Activated naive CD4-positive, alpha-beta T cell treated with anti-CD3 and anti-CD28 coated beads for 36 hours (primary cell): ENCODE measurements at regions not wholly inside any gene's neighbourhood (a gene's known extent, or its start where the extent isn't known, plus 50 kb on each side); places are given as distances from the start of the nearest gene placed in this dataset.

Experiments used
- CTCF ChIA-PET: fragments of 350-600 bp; sonication (Branson Sonifier 250); formaldehyde crosslinking; loops from one replicate; lab custom pipeline; 2021; ENCODE audit warnings: antibody characterized with exemption; lab: Charles Lee
- DNase-seq: peaks from one replicate; pipeline ENCODE4 v3.0.0-alpha.2; 2020
- H3K27ac Mint-ChIP-seq: one replicate; pipeline ENCODE4 v1.8.0; 2021; ENCODE audit warnings: mild to moderate bottlenecking, mixed read lengths
- H3K27me3 Mint-ChIP-seq: one replicate; pipeline ENCODE4 v1.8.0; 2021; ENCODE audit warnings: low read depth, mixed read lengths
- H3K36me3 Mint-ChIP-seq: one replicate; pipeline ENCODE4 v1.8.0; 2021; ENCODE audit warnings: low read depth, mixed read lengths
- H3K4me1 Mint-ChIP-seq: one replicate; pipeline ENCODE4 v1.8.0; 2021; ENCODE audit warnings: low read depth, mixed read lengths
- H3K4me3 Mint-ChIP-seq: one replicate; pipeline ENCODE4 v1.8.0; 2021; ENCODE audit warnings: mild to moderate bottlenecking, moderate library complexity, mixed read lengths
- H3K9me3 Mint-ChIP-seq: one replicate; pipeline ENCODE4 v1.8.0; 2021; ENCODE audit warnings: mixed read lengths
- intact Hi-C: fragments of 100-400 bp; cut with micrococcal nuclease; formaldehyde crosslinking; loops from one replicate; pipeline ENCODE4 v1.15.1; 2023

- no peaks in the 10 kb centered on the region for H3K9me3 Mint-ChIP-seq
- no peak for DNase-seq
- H3K4me3 Mint-ChIP-seq = no peak overlapping the region
- H3K27ac Mint-ChIP-seq = no peak overlapping the region
- H3K36me3 Mint-ChIP-seq = no peaks in the 10 kb centered on the region
- no peaks in the 10 kb centered on the region for H3K4me1 Mint-ChIP-seq
- no peaks in the 10 kb centered on the region for H3K27me3 Mint-ChIP-seq
- CTCF ChIA-PET = no interaction called here
- intact Hi-C loops = no loop called here
Observed at GRCh38 chr18:1954583-1955312, 616.6 kb downstream of the METTL4 start.

GRCh38 chr18:1958798-1959197 is 612.5 kb downstream of the METTL4 start:
- Mint-ChIP-seq H3K27ac (no peak overlapping the region), H3K4me1 (no peaks in the 10 kb centered on the region), H3K27me3 (peaks cover 2% of the 10 kb centered on the region), H3K4me3 (no peak overlapping the region), H3K36me3 (no peaks in the 10 kb centered on the region), H3K9me3 (no peaks in the 10 kb centered on the region)
- intact Hi-C loops = no loop called here
- CTCF ChIA-PET = interaction anchor here (0.7 kb wide), 1 partner anchor 612 kb away, joined by 3 read pairs; the partner anchor contains the start of genes METTL4 and NDC80
- no peak for DNase-seq

- Mint-ChIP-seq H3K4me3 (no peak overlapping the region), H3K4me1 (no peaks in the 10 kb centered on the region), H3K27ac (no peak overlapping the region), H3K9me3 (no peaks in the 10 kb centered on the region), H3K27me3 (peaks cover 2% of the 10 kb centered on the region), H3K36me3 (no peaks in the 10 kb centered on the region)
- intact Hi-C loops = no loop called here
- no peak for DNase-seq
- CTCF ChIA-PET = no interaction called here
Observed at GRCh38 chr18:1965016-1965415, 606.3 kb downstream of the METTL4 start.

- Mint-ChIP-seq H3K9me3 (no peaks in the 10 kb centered on the region), H3K27ac (no peak overlapping the region), H3K4me3 (no peak overlapping the region), H3K36me3 (no peaks in the 10 kb centered on the region), H3K4me1 (no peaks in the 10 kb centered on the region), H3K27me3 (no peaks in the 10 kb centered on the region)
- CTCF ChIA-PET = no interaction called here
- intact Hi-C loops = no loop called here
- no peak for DNase-seq
Observed at GRCh38 chr18:1965541-1965940, 605.8 kb downstream of the METTL4 start.

- Mint-ChIP-seq H3K4me1 (no peaks in the 10 kb centered on the region), H3K27ac (no peak overlapping the region), H3K36me3 (no peaks in the 10 kb centered on the region), H3K9me3 (no peaks in the 10 kb centered on the region), H3K27me3 (no peaks in the 10 kb centered on the region), H3K4me3 (no peak overlapping the region)
- intact Hi-C loops = no loop called here
- CTCF ChIA-PET = no interaction called here
- DNase-seq = no peak
Observed at GRCh38 chr18:1968801-1969498, 602.4 kb downstream of the METTL4 start.

GRCh38 chr18:1976484-1976883 is 594.8 kb downstream of the METTL4 start:
- H3K36me3 Mint-ChIP-seq = no peaks in the 10 kb centered on the region
- no peak overlapping the region for H3K4me3 Mint-ChIP-seq
- intact Hi-C loops = no loop called here
- peaks cover 2% of the 10 kb centered on the region for H3K9me3 Mint-ChIP-seq
- H3K4me1 Mint-ChIP-seq = no peaks in the 10 kb centered on the region
- no peaks in the 10 kb centered on the region for H3K27me3 Mint-ChIP-seq
- no peak for DNase-seq
- CTCF ChIA-PET = no interaction called here
- H3K27ac Mint-ChIP-seq = no peak overlapping the region

GRCh38 chr18:1982056-1982455 is 589.2 kb downstream of the METTL4 start:
- Mint-ChIP-seq H3K27ac (no peak overlapping the region), H3K36me3 (no peaks in the 10 kb centered on the region), H3K4me1 (no peaks in the 10 kb centered on the region), H3K4me3 (no peak overlapping the region), H3K9me3 (peaks cover 2% of the 10 kb centered on the region), H3K27me3 (peaks cover 8% of the 10 kb centered on the region)
- DNase-seq = no peak
- CTCF ChIA-PET = no interaction called here
- intact Hi-C loops = no loop called here

- H3K27me3 Mint-ChIP-seq = peaks cover 8% of the 10 kb centered on the region
- H3K4me1 Mint-ChIP-seq = no peaks in the 10 kb centered on the region
- intact Hi-C loops = no loop called here
- no peak overlapping the region for H3K27ac Mint-ChIP-seq
- H3K4me3 Mint-ChIP-seq = no peak overlapping the region
- no peaks in the 10 kb centered on the region for H3K36me3 Mint-ChIP-seq
- DNase-seq = no peak
- peaks cover 2% of the 10 kb centered on the region for H3K9me3 Mint-ChIP-seq
- CTCF ChIA-PET = no interaction called here
Observed at GRCh38 chr18:1983746-1984515, 587.4 kb downstream of the METTL4 start.

- CTCF ChIA-PET = no interaction called here
- Mint-ChIP-seq H3K36me3 (no peaks in the 10 kb centered on the region), H3K27ac (no peak overlapping the region), H3K4me1 (no peaks in the 10 kb centered on the region), H3K4me3 (no peak overlapping the region), H3K9me3 (no peaks in the 10 kb centered on the region), H3K27me3 (peaks cover 2% of the 10 kb centered on the region)
- intact Hi-C loops = no loop called here
- DNase-seq = no peak
Observed at GRCh38 chr18:1993866-1994265, 577.4 kb downstream of the METTL4 start.

GRCh38 chr18:1994471-1994870 is 576.8 kb downstream of the METTL4 start:
- no peak for DNase-seq
- Mint-ChIP-seq H3K4me1 (no peaks in the 10 kb centered on the region), H3K36me3 (no peaks in the 10 kb centered on the region), H3K27me3 (peaks cover 2% of the 10 kb centered on the region), H3K27ac (no peak overlapping the region), H3K4me3 (no peak overlapping the region), H3K9me3 (no peaks in the 10 kb centered on the region)
- CTCF ChIA-PET = no interaction called here
- intact Hi-C loops = no loop called here

GRCh38 chr18:1995041-1995612 is 576.2 kb downstream of the METTL4 start:
- no peak for DNase-seq

GRCh38 chr18:1998121-1998520 is 573.2 kb downstream of the METTL4 start:
- H3K4me3 Mint-ChIP-seq = no peak overlapping the region
- H3K4me1 Mint-ChIP-seq = no peaks in the 10 kb centered on the region
- H3K27ac Mint-ChIP-seq = no peak overlapping the region
- intact Hi-C loops = no loop called here
- no peaks in the 10 kb centered on the region for H3K36me3 Mint-ChIP-seq
- DNase-seq = no peak
- no peaks in the 10 kb centered on the region for H3K9me3 Mint-ChIP-seq
- CTCF ChIA-PET = no interaction called here
- peaks cover 2% of the 10 kb centered on the region for H3K27me3 Mint-ChIP-seq

More at GRCh38 chr18:1995041-1995612, 576.2 kb downstream of the METTL4 start:
- Mint-ChIP-seq H3K27me3 (peaks cover 2% of the 10 kb centered on the region), H3K9me3 (no peaks in the 10 kb centered on the region), H3K36me3 (no peaks in the 10 kb centered on the region), H3K4me1 (no peaks in the 10 kb centered on the region), H3K27ac (no peak overlapping the region), H3K4me3 (no peak overlapping the region)
- CTCF ChIA-PET = no interaction called here
- intact Hi-C loops = no loop called here
